ENCODE measurements at regions not wholly inside any gene's neighbourhood (a gene's known extent, or its start where the extent isn't known, plus 50 kb on each side); places are given as distances from the start of the nearest gene placed in this dataset.

DNA sequence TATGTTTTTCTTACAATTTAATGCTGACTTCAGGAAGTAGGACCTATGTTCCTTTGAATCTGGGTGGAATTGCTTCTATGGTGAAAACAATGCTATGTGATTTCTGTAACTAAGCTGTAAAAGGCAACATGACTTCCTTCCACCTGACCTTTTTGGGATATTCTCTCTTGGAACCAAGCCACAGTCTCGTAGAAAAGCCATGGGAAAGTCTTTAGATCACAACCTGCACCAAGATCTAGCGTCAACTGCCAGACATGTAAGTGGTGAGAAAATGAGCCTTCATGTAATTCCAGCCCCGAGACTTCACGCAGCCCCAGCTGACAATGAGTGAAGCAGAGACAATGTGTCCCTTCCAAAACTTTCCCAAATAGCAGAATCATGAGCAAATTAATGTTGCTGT, 297.0 kb upstream of the DCAF8L1 start:
- no peak for FAIRE-seq
- BruUV-seq (replicated peaks): no TSS peak
- ChIA-PET CTCF (no interaction called here), POLR2A (no interaction called here), RAD21 (ENCODE audit: unreplicated experiment) (no interaction called here), SMC1A (ENCODE audit: uncharacterized antibody, unreplicated experiment) (no interaction called here)
- no peaks in the 10 kb centered on the region for H4K20me1 ChIP-seq (ENCODE audit: control insufficient read depth, insufficient read depth)
- H3K9ac ChIP-seq (ENCODE audit: control insufficient read depth, insufficient read depth, low read length): no peak overlapping the region
- H3K27me3 ChIP-seq (replicated peaks in 1 of 2; ENCODE audit: control insufficient read depth in 2 of 2, insufficient read depth in 2 of 2, low read length in 1 of 2): no peaks in the 10 kb centered on the region
- H2AFZ ChIP-seq (ENCODE audit: control insufficient read depth, low read depth, low read length): no peak overlapping the region
- H3K27ac ChIP-seq (ENCODE audit: control insufficient read depth, insufficient read depth): no peak overlapping the region
- no peak overlapping the region for H3K4me3 ChIP-seq
- H3K9me3 ChIP-seq (replicated peaks; ENCODE audit: control insufficient read depth, insufficient read depth, low read length): no peaks in the 10 kb centered on the region
- no peaks in the 10 kb centered on the region for H3K79me2 ChIP-seq (ENCODE audit: control insufficient read depth, insufficient read depth, low read length)
- ATAC-seq: no peak
- no peaks in the 10 kb centered on the region for H3K4me1 ChIP-seq (ENCODE audit: control insufficient read depth, insufficient read depth, low read length)
- DNase-seq (ENCODE audit: low read depth, low spot score): no peak
- TF ChIP-seq IKZF2 (IDR thresholded peaks at IDR 0.05) (no peak), MXI1 (IDR thresholded peaks at IDR 0.05; ENCODE audit: low read depth, low read length) (no peak), SUPT20H (IDR thresholded peaks at IDR 0.05; ENCODE audit: borderline replicate concordance, control insufficient read depth, low read depth, low read length) (no peak), SMAD5 (IDR thresholded peaks at IDR 0.05; ENCODE audit: low read depth) (no peak)
- TF ChIP-seq, protein P1, sequence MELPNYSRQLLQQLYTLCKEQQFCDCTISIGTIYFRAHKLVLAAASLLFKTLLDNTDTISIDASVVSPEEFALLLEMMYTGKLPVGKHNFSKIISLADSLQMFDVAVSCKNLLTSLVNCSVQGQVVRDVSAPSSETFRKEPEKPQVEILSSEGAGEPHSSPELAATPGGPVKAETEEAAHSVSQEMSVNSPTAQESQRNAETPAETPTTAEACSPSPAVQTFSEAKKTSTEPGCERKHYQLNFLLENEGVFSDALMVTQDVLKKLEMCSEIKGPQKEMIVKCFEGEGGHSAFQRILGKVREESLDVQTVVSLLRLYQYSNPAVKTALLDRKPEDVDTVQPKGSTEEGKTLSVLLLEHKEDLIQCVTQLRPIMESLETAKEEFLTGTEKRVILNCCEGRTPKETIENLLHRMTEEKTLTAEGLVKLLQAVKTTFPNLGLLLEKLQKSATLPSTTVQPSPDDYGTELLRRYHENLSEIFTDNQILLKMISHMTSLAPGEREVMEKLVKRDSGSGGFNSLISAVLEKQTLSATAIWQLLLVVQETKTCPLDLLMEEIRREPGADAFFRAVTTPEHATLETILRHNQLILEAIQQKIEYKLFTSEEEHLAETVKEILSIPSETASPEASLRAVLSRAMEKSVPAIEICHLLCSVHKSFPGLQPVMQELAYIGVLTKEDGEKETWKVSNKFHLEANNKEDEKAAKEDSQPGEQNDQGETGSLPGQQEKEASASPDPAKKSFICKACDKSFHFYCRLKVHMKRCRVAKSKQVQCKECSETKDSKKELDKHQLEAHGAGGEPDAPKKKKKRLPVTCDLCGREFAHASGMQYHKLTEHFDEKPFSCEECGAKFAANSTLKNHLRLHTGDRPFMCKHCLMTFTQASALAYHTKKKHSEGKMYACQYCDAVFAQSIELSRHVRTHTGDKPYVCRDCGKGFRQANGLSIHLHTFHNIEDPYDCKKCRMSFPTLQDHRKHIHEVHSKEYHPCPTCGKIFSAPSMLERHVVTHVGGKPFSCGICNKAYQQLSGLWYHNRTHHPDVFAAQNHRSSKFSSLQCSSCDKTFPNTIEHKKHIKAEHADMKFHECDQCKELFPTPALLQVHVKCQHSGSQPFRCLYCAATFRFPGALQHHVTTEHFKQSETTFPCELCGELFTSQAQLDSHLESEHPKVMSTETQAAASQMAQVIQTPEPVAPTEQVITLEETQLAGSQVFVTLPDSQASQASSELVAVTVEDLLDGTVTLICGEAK (IDR thresholded peaks at IDR 0.05; ENCODE audit: borderline replicate concordance): no peak
- no peaks in the 10 kb centered on the region for H3K36me3 ChIP-seq (ENCODE audit: control insufficient read depth in 2 of 2, insufficient read depth in 2 of 2, low read length in 1 of 2)
- H3K4me2 ChIP-seq (ENCODE audit: control insufficient read depth, insufficient read depth): no peak overlapping the region
- in situ Hi-C loops (cut with MboI): no loop called here
- intact Hi-C loops (cut with micrococcal nuclease; ENCODE audit: unreplicated experiment): no loop called here
- WGBS (ENCODE audit: insufficient coverage, insufficient replicate concordance, low lambda C conversion rate, missing lambda C conversion rate): 16% methylated on average over 4 of the region's 4 CpGs

Data from GM12878 (cell line).